ENCODE measurements at regions not wholly inside any gene's neighbourhood (a gene's known extent, or its start where the extent isn't known, plus 50 kb on each side); places are given as distances from the start of the nearest gene placed in this dataset.

GRCh38 chr22:49362211-49362839 lies 465.3 kb downstream of the BRD1 start:
- in situ Hi-C loops (cut with HindIII; ENCODE audit: extremely low pct_ligation_motif_present, low pct_unique_long_range_greater_than_20kb) (no loop called here), intact Hi-C loops (cut with micrococcal nuclease; ENCODE audit: unreplicated experiment) (no loop called here)
- FAIRE-seq (no peak), ATAC-seq (no peak), DNase-seq (ENCODE audit: low spot score) (no peak)
- Histone ChIP-seq H3K36me3 (replicated peaks in 1 of 2; ENCODE audit: control insufficient read depth in 1 of 2, insufficient read depth in 2 of 2, low read length in 2 of 2) (no peaks in the 10 kb centered on the region), H2AFZ (ENCODE audit: low read length) (no peak overlapping the region), H3K9me3 (ENCODE audit: low read length) (peaks cover 8% of the 10 kb centered on the region), H3K79me2 (ENCODE audit: insufficient read depth, low read length) (no peaks in the 10 kb centered on the region), H3K27ac (ENCODE audit: extremely low read length, insufficient read depth, low read length) (no peak overlapping the region), H3K9ac (ENCODE audit: insufficient read depth, low read depth, low read length) (no peak overlapping the region), H3K4me1 (ENCODE audit: insufficient read depth, low read length) (no peaks in the 10 kb centered on the region), H3K4me3 (replicated peaks in 1 of 3; ENCODE audit: insufficient read depth in 1 of 3, low read depth in 2 of 3, low read length in 3 of 3) (no peak overlapping the region), H4K20me1 (ENCODE audit: insufficient read depth, low read length) (no peaks in the 10 kb centered on the region), H3K4me2 (ENCODE audit: low read depth, low read length) (no peak overlapping the region), H3K27me3 (ENCODE audit: control insufficient read depth in 1 of 2, insufficient read depth in 2 of 2, low read length in 2 of 2) (peaks cover 0 to 33% of the 10 kb centered on the region in 2 experiments; a peak in 4 of 5 replicates)
- WGBS (ENCODE audit: low lambda C conversion rate): 26% methylated on average over 13 of the region's 13 CpGs
- CTCF ChIA-PET (ENCODE audit: low intra/inter-chr PET ratio, low total read pairs): no interaction called here
- no TSS peak for BruUV-seq (replicated peaks)
- POLR2A ChIA-PET: no interaction called here
- TF ChIP-seq ZNF207 (IDR thresholded peaks at IDR 0.05; ENCODE audit: borderline replicate concordance) (no peak), ZNF770 (CRISPR knock-in tag; IDR thresholded peaks at IDR 0.05) (peak; percentile 71), RAD51 (IDR thresholded peaks at IDR 0.05; ENCODE audit: borderline replicate concordance) (no peak)

DNA sequence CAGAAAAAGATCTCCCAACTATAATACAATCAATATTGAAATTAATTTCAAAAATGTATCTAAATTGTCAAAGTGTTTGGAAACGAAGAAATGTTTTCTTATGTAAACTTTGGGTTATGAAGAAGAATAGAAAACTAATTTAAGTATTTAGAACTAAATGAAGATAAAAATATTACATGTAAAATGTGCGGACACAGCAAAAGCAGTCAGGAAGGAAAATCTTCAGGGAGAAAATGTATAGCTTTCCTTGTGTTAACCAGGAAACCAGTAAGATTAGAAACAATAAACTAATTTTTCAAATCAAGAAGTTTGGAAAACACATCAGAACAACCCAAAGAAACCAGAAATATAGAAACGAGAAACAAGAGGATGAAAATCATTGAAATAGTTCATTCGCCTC lies 466.5 kb downstream of the BRD1 start:
- DNase-seq (ENCODE audit: low spot score) (no peak), FAIRE-seq (no peak), ATAC-seq (no peak)
- Histone ChIP-seq H3K4me1 (ENCODE audit: insufficient read depth, low read length) (no peaks in the 10 kb centered on the region), H4K20me1 (ENCODE audit: insufficient read depth, low read length) (no peaks in the 10 kb centered on the region), H3K36me3 (replicated peaks in 1 of 2; ENCODE audit: control insufficient read depth in 1 of 2, insufficient read depth in 2 of 2, low read length in 2 of 2) (no peaks in the 10 kb centered on the region), H3K27ac (ENCODE audit: extremely low read length, insufficient read depth, low read length) (no peak overlapping the region), H3K4me2 (ENCODE audit: low read depth, low read length) (no peak overlapping the region), H2AFZ (ENCODE audit: low read length) (no peak overlapping the region), H3K27me3 (ENCODE audit: control insufficient read depth in 1 of 2, insufficient read depth in 2 of 2, low read length in 2 of 2) (peaks cover 0 to 38% of the 10 kb centered on the region in 2 experiments; a peak in 4 of 5 replicates), H3K4me3 (replicated peaks in 1 of 3; ENCODE audit: insufficient read depth in 1 of 3, low read depth in 2 of 3, low read length in 3 of 3) (no peak overlapping the region), H3K9ac (ENCODE audit: insufficient read depth, low read depth, low read length) (no peak overlapping the region), H3K9me3 (ENCODE audit: low read length) (peaks cover 8% of the 10 kb centered on the region), H3K79me2 (ENCODE audit: insufficient read depth, low read length) (no peaks in the 10 kb centered on the region)
- 3% methylated on average over 4 of the region's 4 CpGs for WGBS (ENCODE audit: low lambda C conversion rate)
- TF ChIP-seq RFX5 (IDR thresholded peaks at IDR 0.05; ENCODE audit: low read depth, low read length) (no peak), MAFK (conservative IDR thresholded peaks at IDR 0.05 in 1 of 2, IDR thresholded peaks at IDR 0.05 in 1 of 2; ENCODE audit: low read length in 2 of 2) (peak in 1 of 2 experiments; percentile 69; a peak in 2 of 4 replicates)
- intact Hi-C loops (cut with micrococcal nuclease; ENCODE audit: unreplicated experiment): no loop called here
- in situ Hi-C loops (cut with HindIII; ENCODE audit: extremely low pct_ligation_motif_present, low pct_unique_long_range_greater_than_20kb): no loop called here
- ChIA-PET CTCF (ENCODE audit: low intra/inter-chr PET ratio, low total read pairs) (no interaction called here), POLR2A (no interaction called here)
- BruUV-seq (replicated peaks): no TSS peak

Data from HepG2 (cell line).